Right cardiac atrium (tissue), 5 donors: ENCODE measurements at regions not wholly inside any gene's neighbourhood (a gene's known extent, or its start where the extent isn't known, plus 50 kb on each side); places are given as distances from the start of the nearest gene placed in this dataset.

ENCODE experiments used
- ATAC-seq, 2 donors: fragments of 200-7000 bp; cut with Tn5 transposase; one replicate each; pipeline versions ENCODE4 v1.8.0 to v1.9.1; 2020; ENCODE audit warnings: moderate library complexity in 2 of 2, mild to moderate bottlenecking in 1 of 2
- DNase-seq, 3 donors: peaks; one replicate each; pipeline ENCODE4 v3.0.0-alpha.2; 2020
- H3K27ac ChIP-seq: one replicate; pipeline ENCODE4 v1.5.1; 2013; ENCODE audit warnings: mild to moderate bottlenecking, low read length, control low read depth, moderate library complexity
- H3K27me3 ChIP-seq: one replicate; pipeline ENCODE4 v1.6.1; 2013; ENCODE audit not compliant: control insufficient read depth, insufficient read depth
- H3K4me1 ChIP-seq: one replicate; pipeline ENCODE4 v1.6.1; 2013; ENCODE audit warnings: low read length; ENCODE audit not compliant: control insufficient read depth, insufficient read depth
- H3K4me3 ChIP-seq: one replicate; pipeline ENCODE4 v1.5.1; 2013; ENCODE audit warnings: low read length, control low read depth
- H3K9me3 ChIP-seq: one replicate; pipeline ENCODE4 v1.6.1; 2013; ENCODE audit warnings: low read length; ENCODE audit not compliant: control insufficient read depth
- WGBS: extraction: QIAGEN DNeasy Blood & Tissue Kit; methylation state at CpG from one replicate; pipeline ENCODE4 v1.1.7; 2013; 5-methylcytosine and 5-hydroxymethylcytosine counted together
- intact Hi-C, 4 donors: fragments of 100-400 bp; cut with DNase I; formaldehyde crosslinking; loops; one replicate each; pipeline versions ENCODE4 v1.11.0 to v1.14.0; 2022 to 2023
- donor health status: healthy with polysubstance abuse.
- donor health status: DM: no; HTN: yes; CAD: no.
- donor health status: DM: no; HTN: no; CAD: no.
- donor health status: DM: no; HTN: yes; CAD: no; lungs with severe emphysema.
- donor health status: DM: yes; HTN: yes; CAD: no.

DNA sequence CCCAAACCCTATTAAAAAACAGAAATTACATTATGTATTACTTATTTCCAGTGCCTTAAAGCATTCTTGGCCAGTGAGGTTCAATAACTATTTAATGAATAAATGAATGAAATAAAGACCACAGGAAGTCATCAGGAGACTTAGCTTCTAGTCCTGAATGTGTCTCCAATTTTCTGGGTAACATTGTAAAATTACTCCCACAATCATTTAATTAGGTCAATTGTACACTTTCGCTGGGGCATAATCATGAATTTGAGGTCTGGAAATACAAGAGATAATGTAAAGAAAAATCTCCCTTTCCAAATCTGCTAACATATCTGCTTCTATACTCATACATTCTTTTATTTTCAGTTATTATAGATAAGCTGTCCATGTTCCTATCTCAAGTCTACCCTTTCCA, 199.2 kb downstream of the TLR4 start:
- no peaks in the 10 kb centered on the region for H3K4me1 ChIP-seq
- intact Hi-C loops = no loop called here
- H3K4me3 ChIP-seq = no peak overlapping the region
- no peak for DNase-seq
- no peak overlapping the region for H3K27ac ChIP-seq
- WGBS = 93% methylated on average over 1 of the region's 1 CpG
- no peaks in the 10 kb centered on the region for H3K27me3 ChIP-seq
- no peaks in the 10 kb centered on the region for H3K9me3 ChIP-seq
- ATAC-seq = no peak

DNA sequence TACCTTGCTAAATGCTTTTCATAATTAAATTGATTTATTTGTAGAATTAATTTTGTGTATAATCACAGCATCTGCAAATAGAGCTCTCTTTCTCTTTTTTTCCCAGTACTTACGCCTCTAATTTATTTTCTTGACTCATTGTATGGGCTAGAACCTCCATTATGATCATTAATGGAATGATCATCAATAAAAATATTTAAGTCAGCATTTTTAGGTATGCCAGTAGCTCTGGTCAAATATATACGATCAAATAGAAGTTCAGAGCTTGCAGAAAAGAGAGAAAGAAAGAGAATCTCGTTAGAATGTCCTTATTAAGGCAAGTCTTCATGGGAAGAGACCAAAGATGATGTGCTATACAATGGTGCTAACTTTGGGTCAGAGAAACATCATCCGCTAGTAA, 202.6 kb downstream of the TLR4 start:
- 58% methylated on average over 4 of the region's 4 CpGs for WGBS
- no peak overlapping the region for H3K4me3 ChIP-seq
- no peaks in the 10 kb centered on the region for H3K4me1 ChIP-seq
- no peaks in the 10 kb centered on the region for H3K27me3 ChIP-seq
- H3K9me3 ChIP-seq = no peaks in the 10 kb centered on the region
- ATAC-seq = no peak
- DNase-seq = no peak
- no peak overlapping the region for H3K27ac ChIP-seq
- intact Hi-C loops = no loop called here

DNA sequence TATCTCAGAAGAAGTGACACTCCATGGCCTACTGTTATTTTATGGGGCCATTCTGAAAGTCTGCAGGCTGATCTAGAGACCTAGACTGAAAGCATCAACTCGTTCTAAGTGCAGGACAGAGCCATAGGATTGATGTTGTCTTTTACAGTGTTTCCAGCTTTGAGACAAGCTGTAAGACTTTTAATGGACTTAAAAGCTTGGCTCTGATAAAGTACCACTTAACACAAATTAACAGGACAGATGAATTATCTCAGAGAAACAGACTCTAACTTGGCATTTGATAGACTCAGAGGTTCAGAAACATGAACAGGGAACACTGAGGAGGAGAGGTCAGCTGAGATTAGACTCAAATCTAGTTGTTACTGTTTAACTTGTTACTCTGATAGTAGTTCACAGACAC, 203.2 kb downstream of the TLR4 start:
- H3K27ac ChIP-seq = no peak overlapping the region
- no peaks in the 10 kb centered on the region for H3K4me1 ChIP-seq
- no peak overlapping the region for H3K4me3 ChIP-seq
- WGBS = 30% methylated on average over 1 of the region's 1 CpG
- no peaks in the 10 kb centered on the region for H3K27me3 ChIP-seq
- H3K9me3 ChIP-seq = no peaks in the 10 kb centered on the region
- intact Hi-C loops = no loop called here
- ATAC-seq = no peak
- DNase-seq = no peak

DNA sequence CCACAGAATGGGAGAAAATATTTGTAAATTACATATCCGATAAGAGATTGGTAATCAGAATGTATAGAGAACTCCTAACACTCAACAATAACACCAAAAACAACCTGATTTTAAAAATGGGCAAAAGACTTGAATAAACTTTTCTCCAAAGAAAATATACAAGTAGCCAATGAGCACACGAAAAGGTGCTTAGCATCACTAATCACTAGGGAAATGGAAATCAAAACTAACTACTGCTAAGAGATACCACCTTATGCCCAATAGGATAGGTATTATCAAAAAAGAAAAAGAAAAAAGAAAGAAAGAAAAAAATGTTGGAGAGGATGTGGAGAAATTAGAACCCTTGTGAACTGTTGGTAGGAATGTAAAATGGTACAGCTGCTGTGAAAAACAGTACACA, 212.1 kb downstream of the TLR4 start:
- no peak for DNase-seq
- Histone ChIP-seq H3K27me3 (no peaks in the 10 kb centered on the region), H3K9me3 (no peaks in the 10 kb centered on the region), H3K4me3 (no peak overlapping the region), H3K27ac (no peak overlapping the region), H3K4me1 (no peaks in the 10 kb centered on the region)
- intact Hi-C loops = no loop called here
- 84% methylated on average over 2 of the region's 2 CpGs for WGBS
- no peak for ATAC-seq

DNA sequence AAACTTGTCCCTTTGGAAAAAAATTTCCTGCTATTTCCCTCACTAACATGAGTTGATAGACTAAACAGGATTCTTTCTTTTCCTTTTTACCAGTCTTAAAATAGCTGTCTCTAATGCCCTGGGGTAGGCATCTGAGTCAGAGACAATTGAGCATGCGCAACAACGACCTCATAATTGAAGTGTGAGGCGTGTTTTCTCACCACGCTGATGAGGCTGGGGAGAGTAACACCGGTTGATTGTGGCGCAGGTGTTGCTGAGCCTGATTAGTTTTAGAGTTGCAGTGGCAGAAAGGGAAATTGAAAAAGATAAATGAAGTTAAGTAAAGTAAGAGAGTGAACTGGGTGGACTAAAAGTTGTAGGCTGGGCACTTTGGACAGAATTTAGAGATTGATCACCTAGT, 213.7 kb downstream of the TLR4 start:
- no peak for DNase-seq
- Histone ChIP-seq H3K4me1 (no peaks in the 10 kb centered on the region), H3K9me3 (no peaks in the 10 kb centered on the region), H3K27ac (no peak overlapping the region), H3K27me3 (no peaks in the 10 kb centered on the region), H3K4me3 (no peak overlapping the region)
- no peak for ATAC-seq
- WGBS = 69% methylated on average over 6 of the region's 6 CpGs
- intact Hi-C loops = no loop called here

DNA sequence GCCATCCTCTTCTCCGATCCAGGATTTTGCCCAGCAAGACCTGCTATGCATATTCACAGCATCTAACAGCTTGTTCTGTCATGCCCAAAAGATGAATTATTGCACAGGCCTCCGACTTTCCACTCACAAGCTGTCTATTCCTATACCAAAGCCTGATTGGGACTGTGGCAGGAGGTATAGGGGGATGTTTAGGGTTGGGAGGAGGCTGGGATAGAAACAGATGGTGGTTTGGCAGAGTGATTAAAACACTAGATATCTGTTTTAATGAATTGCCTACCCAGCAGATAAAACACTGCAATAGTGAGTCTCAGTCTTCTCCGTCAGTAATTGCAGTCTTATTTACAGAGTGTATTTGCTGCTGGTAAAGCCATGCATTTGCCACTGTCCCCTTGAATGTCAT, 215.3 kb downstream of the TLR4 start:
- H3K27me3 ChIP-seq = no peaks in the 10 kb centered on the region
- WGBS = 69% methylated on average over 3 of the region's 3 CpGs
- DNase-seq = no peak
- no peak overlapping the region for H3K4me3 ChIP-seq
- no peaks in the 10 kb centered on the region for H3K4me1 ChIP-seq
- intact Hi-C loops = no loop called here
- H3K27ac ChIP-seq = no peak overlapping the region
- no peak for ATAC-seq
- no peaks in the 10 kb centered on the region for H3K9me3 ChIP-seq

DNA sequence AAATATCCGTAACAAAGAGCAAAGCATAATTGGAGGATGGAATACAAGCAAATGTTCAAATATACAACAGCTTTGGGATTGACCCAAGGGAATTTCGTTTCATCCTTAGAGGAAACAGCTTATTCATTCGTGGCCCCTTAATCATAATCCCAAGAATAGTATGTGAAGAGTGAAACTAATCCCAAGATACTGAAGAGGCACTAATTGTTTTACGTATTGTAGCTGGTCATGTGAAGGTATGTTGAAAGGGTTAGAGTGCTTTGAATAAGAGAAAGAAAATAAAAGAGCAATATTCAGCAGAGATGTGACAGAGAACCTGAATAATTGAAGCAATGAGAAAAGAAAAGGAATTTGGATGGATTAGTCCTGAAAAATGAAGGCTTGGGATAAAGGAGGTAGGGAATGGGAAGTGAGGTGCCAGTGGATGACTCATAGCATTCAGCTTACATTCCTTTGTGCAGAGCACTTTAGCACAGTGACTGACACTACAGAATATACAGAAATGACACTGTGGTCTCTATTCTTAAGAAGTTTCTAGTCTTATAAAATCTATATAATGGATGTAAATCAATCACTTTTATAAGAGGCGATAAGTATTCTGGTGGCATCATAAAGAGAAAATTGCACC, 221.9 kb downstream of the TLR4 start:
- no peaks in the 10 kb centered on the region for H3K27me3 ChIP-seq
- no peaks in the 10 kb centered on the region for H3K9me3 ChIP-seq
- DNase-seq = no peak
- no peaks in the 10 kb centered on the region for H3K4me1 ChIP-seq
- no peak for ATAC-seq
- 65% methylated on average over 5 of the region's 5 CpGs for WGBS
- no peak overlapping the region for H3K4me3 ChIP-seq
- intact Hi-C loops = no loop called here
- H3K27ac ChIP-seq = no peak overlapping the region

DNA sequence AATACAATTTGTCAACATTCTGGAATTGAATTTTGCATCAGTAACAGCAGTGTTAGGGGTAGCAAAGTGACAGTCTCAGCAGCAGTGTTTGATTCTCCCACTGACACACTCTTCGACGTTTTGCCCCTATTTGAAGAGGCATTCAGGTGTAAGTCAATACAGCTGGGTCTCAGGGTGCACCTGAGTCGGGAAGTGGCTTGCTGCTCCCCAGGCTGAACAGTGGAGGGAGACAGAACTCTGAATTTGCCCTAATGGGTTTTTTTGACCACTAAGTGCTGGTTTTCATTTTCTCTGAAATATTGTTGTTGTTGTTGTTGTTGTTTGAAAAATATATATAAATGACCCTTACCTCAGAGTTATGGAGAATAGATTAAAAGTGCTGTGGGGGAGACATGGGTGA, 223.2 kb downstream of the TLR4 start:
- H3K27ac ChIP-seq = no peak overlapping the region
- no peaks in the 10 kb centered on the region for H3K9me3 ChIP-seq
- ATAC-seq (no peak), DNase-seq (no peak)
- intact Hi-C loops = no loop called here
- H3K4me1 ChIP-seq = no peaks in the 10 kb centered on the region
- 47% methylated on average over 3 of the region's 3 CpGs for whole genome bisulfite sequencing
- H3K4me3 ChIP-seq = no peak overlapping the region
- H3K27me3 ChIP-seq = no peaks in the 10 kb centered on the region

DNA sequence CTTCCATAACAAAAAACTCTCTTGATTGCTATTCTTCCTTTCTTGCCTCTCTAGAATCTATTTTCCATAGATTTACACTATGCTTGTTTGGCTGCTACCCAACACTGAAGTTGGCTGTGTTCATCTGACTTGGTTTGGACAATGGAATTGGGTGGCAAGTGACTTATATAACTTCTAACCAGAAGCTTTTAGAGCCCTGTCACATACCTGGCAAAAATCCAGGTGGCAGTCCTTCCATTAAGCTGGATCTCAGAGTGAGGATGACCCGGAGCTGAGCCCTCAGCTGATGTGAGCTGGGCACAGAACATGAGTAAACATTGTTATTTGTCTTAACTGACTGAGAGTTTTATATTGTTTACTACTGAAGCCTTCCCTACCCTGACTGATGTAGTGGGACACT, 225.7 kb downstream of the TLR4 start:
- H3K9me3 ChIP-seq = no peaks in the 10 kb centered on the region
- DNase-seq (peak in 1 of 3 donors; percentile 14), ATAC-seq (no peak)
- intact Hi-C loops = no loop called here
- 54% methylated on average over 1 of the region's 1 CpG for WGBS
- H3K27ac ChIP-seq = no peak overlapping the region
- no peaks in the 10 kb centered on the region for H3K4me1 ChIP-seq
- H3K27me3 ChIP-seq = no peaks in the 10 kb centered on the region
- H3K4me3 ChIP-seq = no peak overlapping the region

DNA sequence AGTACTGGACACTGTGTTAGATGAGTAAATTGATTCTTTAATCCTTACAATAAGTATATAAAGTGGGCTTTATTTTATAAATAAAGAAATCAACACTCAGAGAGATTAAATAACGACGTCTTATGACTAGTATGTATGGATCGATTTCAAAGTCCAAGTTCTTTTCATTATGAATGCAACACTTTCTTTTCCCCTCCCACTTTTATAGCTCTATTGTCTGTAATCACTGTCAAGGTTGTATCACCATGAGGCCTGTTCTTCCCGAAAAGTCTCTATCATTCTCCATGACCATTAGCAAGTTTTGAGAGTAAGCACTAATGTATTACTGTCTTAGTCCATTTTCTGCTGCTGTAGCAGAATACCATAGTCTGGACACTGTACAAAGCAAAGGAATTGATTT, 228.4 kb downstream of the TLR4 start:
- WGBS = 90% methylated on average over 4 of the region's 4 CpGs
- H3K9me3 ChIP-seq = no peaks in the 10 kb centered on the region
- no peak for DNase-seq
- H3K4me1 ChIP-seq = no peaks in the 10 kb centered on the region
- H3K4me3 ChIP-seq = no peak overlapping the region
- no peaks in the 10 kb centered on the region for H3K27me3 ChIP-seq
- ATAC-seq = no peak
- intact Hi-C loops = no loop called here
- H3K27ac ChIP-seq = no peak overlapping the region

DNA sequence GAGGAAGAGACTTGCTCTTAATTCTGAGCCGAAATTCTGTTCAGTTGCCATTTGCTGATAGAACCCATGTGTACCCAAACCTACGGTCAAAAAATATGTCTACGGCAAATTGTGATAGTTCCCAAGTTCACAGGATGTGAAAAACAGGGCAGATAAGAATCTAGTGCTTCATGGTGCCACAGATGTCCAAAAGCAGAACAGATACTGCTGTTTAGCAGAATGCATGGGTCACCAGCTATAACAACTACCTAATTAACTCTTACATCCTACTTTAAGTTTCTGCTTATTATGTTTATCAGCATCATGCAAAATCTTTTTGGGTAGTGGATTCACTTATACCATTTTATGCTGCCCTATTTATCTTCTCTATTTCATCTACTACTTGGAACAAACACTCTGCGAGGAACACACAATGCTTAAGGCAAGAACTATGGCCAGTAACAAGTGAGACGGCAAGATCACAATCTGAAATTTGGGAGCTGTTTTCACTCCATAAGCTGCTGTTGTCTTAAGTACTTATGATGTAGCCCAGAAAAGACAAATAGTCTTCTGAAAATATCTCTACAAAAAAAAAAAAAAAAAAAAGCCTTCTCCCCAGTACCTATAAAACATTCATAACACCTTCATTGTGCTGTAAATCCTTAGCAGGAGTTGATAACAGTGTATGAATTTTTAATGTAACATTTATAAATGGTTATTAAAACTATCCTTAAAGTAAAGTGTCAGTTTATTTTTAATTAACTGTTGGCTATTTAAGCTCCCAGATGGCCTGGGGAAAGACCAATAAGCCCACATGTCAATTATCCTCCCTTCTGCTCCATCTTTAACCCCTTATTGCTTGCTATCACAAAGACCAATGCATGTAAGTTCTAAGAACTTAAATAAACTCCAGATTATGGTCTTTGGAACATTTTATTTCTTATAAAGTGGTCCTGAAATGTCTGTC, 232.3 kb downstream of the TLR4 start:
- 74% methylated on average over 5 of the region's 5 CpGs for WGBS
- DNase-seq (no peak), ATAC-seq (no peak)
- Histone ChIP-seq H3K4me3 (no peak overlapping the region), H3K27ac (no peak overlapping the region), H3K4me1 (no peaks in the 10 kb centered on the region), H3K9me3 (no peaks in the 10 kb centered on the region), H3K27me3 (no peaks in the 10 kb centered on the region)
- intact Hi-C loops = no loop called here
